ENCODE measurements at regions not wholly inside any gene's neighbourhood (a gene's known extent, or its start where the extent isn't known, plus 50 kb on each side); places are given as distances from the start of the nearest gene placed in this dataset.

DNA sequence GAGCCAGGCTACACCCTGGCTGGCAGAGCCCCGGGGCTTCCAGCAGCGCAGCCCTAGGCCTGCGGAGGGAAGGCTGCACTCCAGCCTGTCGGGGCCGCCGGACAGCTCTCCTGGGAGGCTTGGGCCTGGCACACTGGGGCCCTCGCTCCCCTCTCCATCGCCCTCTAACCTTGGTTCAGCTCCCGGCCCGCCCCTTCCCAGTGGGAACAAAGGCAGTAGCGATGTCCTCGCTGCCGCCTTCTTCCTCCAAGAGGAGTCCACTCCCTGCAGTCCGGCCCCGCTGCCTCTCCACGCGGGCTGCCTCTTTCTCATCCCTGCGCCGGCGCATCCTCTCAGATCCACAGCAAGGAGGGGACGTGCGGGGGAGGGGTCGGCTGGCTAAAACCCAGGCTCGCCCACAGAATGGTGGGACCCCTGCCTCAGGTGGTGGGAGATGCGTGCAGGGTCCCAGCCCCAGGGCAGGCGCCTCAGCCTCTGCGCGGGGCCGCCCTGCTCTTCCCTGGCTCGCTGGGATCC, 138.1 kb downstream of the TWIST2 start:
- no peak for DNase-seq

DNA sequence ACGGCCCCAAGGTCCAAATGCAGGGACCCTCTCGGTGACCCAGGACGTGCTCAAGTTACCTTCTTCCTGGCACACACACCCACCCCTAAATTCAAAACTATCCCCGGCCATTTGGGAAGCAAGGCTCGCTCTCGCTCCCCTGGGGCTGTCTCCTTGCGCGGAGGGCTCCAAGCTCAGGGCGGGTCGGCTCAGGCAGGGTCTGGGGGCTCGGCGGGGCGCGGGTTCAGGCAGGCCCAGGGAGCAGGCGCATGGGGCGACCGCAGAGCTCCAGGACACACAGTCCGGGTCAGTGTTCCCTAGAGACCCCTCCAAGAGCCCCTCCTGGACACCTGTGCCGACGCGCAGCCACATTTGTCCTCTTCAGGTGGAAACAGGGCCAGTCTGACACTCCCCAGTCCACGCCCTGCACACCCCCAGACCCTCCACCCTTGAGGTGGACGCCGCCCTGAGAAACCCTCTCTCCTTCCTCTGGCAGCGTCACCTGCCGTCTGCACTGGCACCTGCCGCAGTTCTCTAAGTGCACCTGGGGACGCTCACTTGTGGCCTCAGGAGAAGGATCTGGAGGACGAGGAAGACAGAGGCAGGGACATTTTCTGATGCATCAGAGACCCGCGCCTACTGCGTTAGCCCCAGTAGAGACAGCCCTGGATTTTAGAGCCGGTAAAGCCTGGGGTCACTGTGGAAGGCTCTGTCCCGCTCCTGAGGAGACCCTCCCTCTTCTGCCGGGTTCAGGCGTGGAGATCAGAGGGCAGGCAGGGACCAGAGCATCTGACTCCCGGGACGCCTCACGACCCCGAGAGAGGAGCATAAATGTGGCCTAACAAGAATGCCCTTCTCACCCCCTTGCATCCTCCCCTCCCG, 138.8 kb downstream of the TWIST2 start:
- no peak for DNase-seq

GRCh38 chr2:238987352-238987981, 139.6 kb downstream of the TWIST2 start:
- DNase-seq = no peak

DNA sequence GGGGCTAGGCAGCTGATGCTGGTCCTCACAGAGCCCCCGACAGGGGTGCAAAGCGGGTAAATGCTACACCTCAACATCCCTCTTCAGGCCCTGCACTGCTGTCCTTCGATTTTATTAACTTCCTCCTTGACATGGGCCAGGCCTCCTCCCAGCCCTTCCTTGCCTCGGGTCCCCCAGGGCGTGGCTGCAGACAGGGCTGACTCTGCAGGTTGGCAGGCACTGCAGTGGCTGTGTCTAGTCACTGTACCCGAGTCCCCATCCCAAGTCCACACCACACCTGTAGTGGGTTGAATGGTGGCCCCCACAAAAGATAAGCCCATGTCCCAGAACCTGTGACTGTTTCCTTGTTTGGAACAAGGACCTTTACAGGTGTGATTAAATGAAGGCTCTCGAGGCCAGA, 140.2 kb downstream of the TWIST2 start:
- no peak for DNase-seq

DNA sequence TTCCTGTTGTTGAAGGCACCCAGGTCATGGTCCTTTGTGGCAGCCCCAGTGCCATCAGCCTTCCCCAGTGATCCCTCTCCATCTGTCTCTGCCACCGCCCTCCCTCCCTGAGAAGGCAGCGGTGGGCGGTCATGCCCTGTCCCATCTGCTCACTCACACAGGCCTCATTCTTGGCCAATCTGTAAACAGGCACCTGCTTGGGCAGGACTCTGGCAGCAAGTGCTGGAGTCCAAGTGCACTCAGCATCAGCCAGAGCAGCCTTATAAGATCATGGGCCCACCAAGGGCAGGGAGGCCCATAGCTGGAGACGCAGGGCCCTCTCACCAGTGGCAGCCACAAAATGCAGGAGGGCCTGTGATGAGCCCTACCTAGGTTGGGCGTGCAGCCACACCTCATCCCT, 140.9 kb downstream of the TWIST2 start:
- no peak for DNase-seq

DNA sequence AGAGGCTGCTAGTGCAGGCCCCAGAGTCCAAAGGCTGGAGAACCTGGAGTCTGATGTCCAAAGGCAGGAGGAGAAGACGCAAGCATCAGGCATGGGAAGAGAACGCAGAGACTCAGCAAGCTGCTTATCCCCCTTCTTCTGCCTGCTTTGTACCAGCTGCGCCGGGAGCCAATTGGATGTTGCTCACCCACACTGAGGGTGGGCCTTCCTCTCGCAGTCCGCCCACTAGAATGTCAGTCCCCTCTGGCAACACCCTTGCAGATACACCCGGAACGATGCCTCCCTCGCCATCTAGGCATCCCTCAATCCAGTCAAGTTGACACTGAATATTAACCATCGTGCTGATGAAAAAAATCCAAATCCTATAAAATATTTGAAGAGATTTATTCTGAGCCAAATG, 141.6 kb downstream of the TWIST2 start:
- no peak for DNase-seq

- no peak for DNase-seq
Observed at GRCh38 chr2:238994432-238994831, 146.5 kb downstream of the TWIST2 start.

DNA sequence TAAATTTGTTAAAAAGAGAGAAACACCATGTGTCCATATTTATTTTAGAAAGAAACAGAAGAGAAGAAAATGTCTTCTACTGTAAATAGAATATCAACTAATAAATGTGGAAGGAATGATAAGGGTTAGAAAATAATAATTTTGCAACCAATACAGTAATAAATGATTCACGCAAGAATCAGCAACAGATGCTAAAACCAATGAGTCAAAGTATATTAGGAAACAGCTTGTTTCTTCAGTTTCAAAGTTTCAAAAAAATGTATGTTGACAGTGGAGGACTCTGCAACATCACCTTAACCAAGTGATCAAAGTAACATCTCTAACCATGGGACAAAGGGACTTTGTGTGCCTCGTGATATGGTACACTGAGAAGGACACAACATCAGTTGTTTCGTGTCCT, 147.0 kb downstream of the TWIST2 start:
- no peak for DNase-seq

DNA sequence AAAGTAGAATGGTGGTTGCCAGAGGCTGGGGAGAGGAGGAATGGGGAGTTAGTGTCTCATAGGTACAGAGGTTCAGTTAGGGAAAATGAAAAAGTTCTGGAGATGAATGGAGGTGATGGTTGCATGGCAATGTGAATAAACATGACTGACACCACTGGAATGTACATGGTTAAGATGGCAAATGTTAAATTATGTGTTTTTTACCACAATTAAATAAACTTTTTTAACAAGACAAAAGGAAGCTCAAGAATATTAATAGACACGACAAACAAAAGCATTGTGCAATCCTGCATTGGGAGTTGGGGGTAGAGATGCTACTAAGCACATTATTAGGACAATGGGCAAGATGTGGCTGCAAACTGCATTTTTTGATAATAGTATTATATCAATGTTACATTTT, 147.7 kb downstream of the TWIST2 start:
- no peak for DNase-seq

- DNase-seq = no peak
Observed at GRCh38 chr2:238996331-238997136, 148.6 kb downstream of the TWIST2 start.

- DNase-seq = no peak
Observed at GRCh38 chr2:238997137-238997390, 149.2 kb downstream of the TWIST2 start.

DNA sequence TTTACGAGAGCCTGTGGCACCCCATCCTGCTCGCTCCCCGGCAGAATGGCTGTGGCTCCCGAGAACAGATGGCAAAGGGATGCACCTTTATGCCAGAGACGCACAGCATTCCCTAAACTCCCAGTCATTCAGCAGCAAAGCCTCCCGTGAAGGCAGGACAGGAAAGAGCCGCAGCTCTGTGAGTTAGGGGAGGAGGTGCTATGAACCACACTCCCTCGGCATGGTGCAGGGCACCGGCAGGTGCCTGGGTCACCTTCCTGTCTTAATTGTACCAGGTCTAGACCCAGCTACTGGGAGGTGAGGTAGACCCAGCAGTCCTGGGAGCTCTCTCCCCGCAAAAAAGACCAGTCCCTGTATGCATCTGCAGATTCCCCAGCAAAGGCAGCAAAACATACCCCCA, 149.8 kb downstream of the TWIST2 start:
- no peak for DNase-seq
